Lower lobe of right lung (tissue), 2 donors: ENCODE measurements at regions not wholly inside any gene's neighbourhood (a gene's known extent, or its start where the extent isn't known, plus 50 kb on each side); places are given as distances from the start of the nearest gene placed in this dataset.

Experiments used
- ATAC-seq, 2 donors: fragments of 200-7000 bp; cut with Tn5 transposase; one replicate each; pipeline ENCODE4 v1.9.1; 2020 to 2022; ENCODE audit warnings: mild to moderate bottlenecking in 2 of 2, moderate library complexity in 2 of 2
- DNase-seq: peaks from one replicate; pipeline ENCODE4 v3.0.0-alpha.2; 2020
- H3K27ac ChIP-seq: fragments of 200-600 bp; one replicate; pipeline ENCODE4 v1.8.0; 2022
- H3K27me3 ChIP-seq: fragments of 200-600 bp; one replicate; pipeline ENCODE4 v1.8.0; 2022; ENCODE audit warnings: low read depth
- H3K36me3 ChIP-seq: fragments of 200-600 bp; one replicate; pipeline ENCODE4 v1.8.0; 2022; ENCODE audit warnings: mild to moderate bottlenecking
- H3K4me1 ChIP-seq: fragments of 200-600 bp; one replicate; pipeline ENCODE4 v1.8.0; 2022
- H3K4me3 ChIP-seq: fragments of 200-600 bp; one replicate; pipeline ENCODE4 v1.8.0; 2022; ENCODE audit warnings: mild to moderate bottlenecking
- H3K9me3 ChIP-seq: fragments of 200-600 bp; one replicate; pipeline ENCODE4 v1.8.0; 2022
- CTCF ChIP-seq: fragments of 200-600 bp; IDR thresholded peaks from one replicate; pipeline ENCODE4 v1.8.0; 2022; ENCODE audit warnings: antibody characterized with exemption, mild to moderate bottlenecking
- intact Hi-C: fragments of 100-400 bp; cut with DNase I; formaldehyde crosslinking; loops from one replicate; pipeline ENCODE4 v1.11.0; 2022
- donor health status: DM: no; HTN: yes; CAD: no; lungs with severe emphysema.

DNA sequence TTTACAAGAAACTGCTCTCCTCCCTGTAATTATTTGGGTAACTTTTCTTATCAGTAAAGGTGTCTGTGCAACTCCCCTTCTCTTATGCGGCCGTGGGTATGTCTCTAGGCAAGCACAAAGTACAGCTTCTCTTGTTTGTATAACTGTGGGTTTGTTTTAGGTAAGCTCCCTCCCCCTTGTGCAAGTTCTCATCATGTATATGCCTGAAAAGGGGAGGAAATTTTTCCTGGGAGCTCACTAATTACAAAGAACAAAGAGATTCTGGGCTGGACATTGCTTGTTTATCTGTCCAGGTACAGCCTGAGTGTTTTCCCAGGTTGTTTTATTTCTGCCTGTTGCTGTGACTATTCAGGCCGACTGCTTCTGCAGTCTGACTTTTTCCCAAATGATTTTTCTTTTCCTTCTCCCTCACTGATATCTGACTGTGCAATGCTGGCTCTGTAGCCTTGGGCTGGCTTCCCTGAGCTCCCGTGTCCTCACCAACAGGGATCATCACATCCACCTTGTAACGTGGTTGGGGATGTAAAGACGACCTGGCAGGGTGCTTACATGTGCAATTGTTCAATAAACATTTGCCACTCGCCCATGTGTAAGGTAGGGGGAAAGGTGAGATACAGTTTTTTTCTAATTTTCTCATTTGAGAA lies 916.5 kb downstream of the AACS start:
- no peaks in the 10 kb centered on the region for H3K36me3 ChIP-seq
- ATAC-seq (no peak), DNase-seq (no peak)
- no peak overlapping the region for H3K27ac ChIP-seq
- intact Hi-C loops, result no loop called here
- no peak overlapping the region for H3K4me3 ChIP-seq
- no peaks in the 10 kb centered on the region for H3K9me3 ChIP-seq
- TF ChIP-seq CTCF, result no peak
- no peaks in the 10 kb centered on the region for H3K4me1 ChIP-seq
- peaks cover 12% of the 10 kb centered on the region for H3K27me3 ChIP-seq

DNA sequence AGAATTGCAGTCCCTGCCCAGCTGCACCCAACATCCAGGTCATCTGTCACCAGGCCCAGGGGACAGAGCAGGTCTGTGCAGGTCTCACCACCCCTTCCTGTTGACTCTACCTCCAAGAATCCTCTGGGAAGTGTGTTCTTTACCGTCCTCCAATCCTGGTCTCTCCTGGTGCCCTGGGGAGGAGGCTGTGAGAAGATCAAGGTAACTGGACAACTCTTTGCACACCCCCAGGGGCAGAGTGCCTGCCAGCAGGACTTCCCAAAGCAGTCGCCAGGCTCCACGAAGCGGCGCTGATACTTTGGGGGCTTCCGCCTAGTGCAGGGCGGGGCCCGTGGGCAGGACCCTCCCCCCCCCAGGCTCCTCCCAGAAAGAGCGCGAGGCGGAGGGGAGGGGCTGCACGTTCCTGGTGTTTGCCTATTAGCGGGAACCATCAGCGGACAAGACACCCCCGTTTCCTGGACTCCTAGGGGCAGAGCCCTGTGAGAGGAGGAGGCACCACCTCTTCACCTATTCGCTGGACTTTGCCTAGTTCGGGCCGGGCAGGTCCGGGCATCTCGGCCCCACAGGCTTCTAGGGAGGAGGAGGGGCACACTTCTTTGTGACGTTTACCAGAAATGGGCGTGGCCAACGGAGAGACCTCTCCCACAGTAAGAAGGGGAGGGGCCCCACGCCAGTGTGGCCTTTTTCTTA lies 918.0 kb downstream of the AACS start:
- H3K27ac ChIP-seq, result no peak overlapping the region
- ATAC-seq, result peak; percentile 75 to 86
- TF ChIP-seq CTCF, result no peak
- no peaks in the 10 kb centered on the region for H3K9me3 ChIP-seq
- peak overlapping the region; percentile 47 for H3K4me3 ChIP-seq
- DNase-seq, result peak; percentile 53
- H3K36me3 ChIP-seq, result no peaks in the 10 kb centered on the region
- intact Hi-C loops, result no loop called here
- peaks cover 12% of the 10 kb centered on the region for H3K27me3 ChIP-seq
- H3K4me1 ChIP-seq, result no peaks in the 10 kb centered on the region

DNA sequence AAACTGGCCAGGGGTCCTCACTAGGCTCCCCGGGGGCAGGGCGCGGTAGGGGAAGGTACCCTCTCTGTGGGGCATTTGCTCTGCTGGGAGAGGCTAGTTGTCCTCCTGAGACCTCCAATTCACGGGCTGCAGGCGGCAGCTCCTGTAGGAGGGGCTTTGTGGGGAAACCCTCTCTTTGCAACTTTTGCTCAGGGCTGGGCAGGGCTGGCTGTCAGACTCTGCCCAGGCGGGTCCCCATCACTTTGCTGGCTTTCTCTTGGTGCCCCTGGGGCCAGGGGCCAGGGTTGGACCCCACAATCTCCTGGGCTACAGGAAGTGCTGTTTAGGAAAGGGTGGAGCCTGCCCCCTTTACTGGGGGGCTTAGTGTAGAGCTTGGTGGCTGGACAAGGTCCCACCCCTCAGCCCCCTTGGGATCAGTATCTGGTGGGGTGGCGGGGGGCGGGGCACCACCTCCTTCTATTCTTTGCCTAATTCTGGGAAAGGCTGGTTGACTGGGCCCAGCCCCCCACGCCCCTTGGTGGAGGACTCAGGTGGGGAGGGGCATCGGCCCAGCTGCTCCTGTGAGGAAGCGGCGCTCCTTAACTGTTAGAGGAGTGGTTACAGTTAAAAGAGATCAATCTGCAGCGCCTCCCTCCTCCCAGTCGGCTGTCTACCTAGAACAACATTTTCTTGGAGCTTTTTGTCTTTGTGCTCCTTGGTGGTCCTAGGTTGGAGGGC lies 918.7 kb downstream of the AACS start:
- Histone ChIP-seq H3K27me3 (peaks cover 12% of the 10 kb centered on the region), H3K4me1 (no peaks in the 10 kb centered on the region), H3K4me3 (peak overlapping the region; percentile 47), H3K9me3 (no peaks in the 10 kb centered on the region), H3K36me3 (no peaks in the 10 kb centered on the region), H3K27ac (no peak overlapping the region)
- ATAC-seq (peak; percentile 23 to 40), DNase-seq (peak; percentile 45)
- intact Hi-C loops, result no loop called here
- no peak for TF ChIP-seq CTCF

DNA sequence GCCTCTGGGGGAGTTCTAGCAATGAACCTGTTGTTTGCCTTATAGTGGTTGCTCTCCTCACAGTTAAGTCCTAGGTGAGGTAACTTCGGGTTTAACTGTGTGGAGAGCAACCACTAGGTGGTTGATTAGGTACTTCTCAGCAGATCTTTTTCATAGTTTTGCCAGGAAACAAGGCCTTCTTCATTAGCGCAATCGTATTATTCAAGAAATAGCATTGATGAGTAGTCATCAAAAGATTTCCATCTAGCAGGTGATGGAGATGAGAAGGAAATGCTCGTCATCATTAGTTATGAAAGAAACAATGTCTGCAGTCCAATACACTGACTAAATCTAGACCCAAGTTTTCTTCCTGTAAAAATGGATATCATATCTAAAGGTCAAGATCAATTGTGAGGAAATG lies 923.3 kb downstream of the AACS start:
- Histone ChIP-seq H3K4me1 (no peaks in the 10 kb centered on the region), H3K27ac (no peak overlapping the region), H3K36me3 (no peaks in the 10 kb centered on the region), H3K4me3 (no peak overlapping the region), H3K9me3 (no peaks in the 10 kb centered on the region), H3K27me3 (peaks cover 12% of the 10 kb centered on the region)
- no peak for ATAC-seq
- TF ChIP-seq CTCF, result no peak
- intact Hi-C loops, result no loop called here
- DNase-seq, result no peak

DNA sequence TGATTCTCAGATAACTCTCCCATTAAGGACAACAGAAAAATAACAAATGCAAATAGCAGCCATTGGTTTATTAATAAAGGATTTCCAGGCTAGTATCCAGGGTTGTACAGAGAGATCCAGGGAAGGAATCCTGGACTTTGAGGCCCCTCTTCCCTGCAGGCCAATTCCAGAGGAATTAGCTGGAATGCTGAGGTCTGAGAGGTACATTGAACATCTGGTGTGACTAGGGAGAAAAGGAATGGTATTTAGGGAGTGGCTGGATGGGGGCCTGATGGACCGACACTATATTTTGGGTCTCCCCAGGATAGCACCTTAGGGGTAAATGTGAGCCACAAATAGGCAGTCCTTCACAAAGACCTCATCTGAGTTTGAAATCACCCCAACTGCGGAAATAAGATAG lies 924.5 kb downstream of the AACS start:
- no peaks in the 10 kb centered on the region for H3K36me3 ChIP-seq
- no peaks in the 10 kb centered on the region for H3K4me1 ChIP-seq
- peaks cover 4% of the 10 kb centered on the region for H3K27me3 ChIP-seq
- DNase-seq (no peak), ATAC-seq (no peak)
- no peak overlapping the region for H3K4me3 ChIP-seq
- H3K27ac ChIP-seq, result no peak overlapping the region
- no peak for TF ChIP-seq CTCF
- H3K9me3 ChIP-seq, result no peaks in the 10 kb centered on the region
- intact Hi-C loops, result no loop called here
